ENCODE measurements at regions not wholly inside any gene's neighbourhood (a gene's known extent, or its start where the extent isn't known, plus 50 kb on each side); places are given as distances from the start of the nearest gene placed in this dataset.

DNA sequence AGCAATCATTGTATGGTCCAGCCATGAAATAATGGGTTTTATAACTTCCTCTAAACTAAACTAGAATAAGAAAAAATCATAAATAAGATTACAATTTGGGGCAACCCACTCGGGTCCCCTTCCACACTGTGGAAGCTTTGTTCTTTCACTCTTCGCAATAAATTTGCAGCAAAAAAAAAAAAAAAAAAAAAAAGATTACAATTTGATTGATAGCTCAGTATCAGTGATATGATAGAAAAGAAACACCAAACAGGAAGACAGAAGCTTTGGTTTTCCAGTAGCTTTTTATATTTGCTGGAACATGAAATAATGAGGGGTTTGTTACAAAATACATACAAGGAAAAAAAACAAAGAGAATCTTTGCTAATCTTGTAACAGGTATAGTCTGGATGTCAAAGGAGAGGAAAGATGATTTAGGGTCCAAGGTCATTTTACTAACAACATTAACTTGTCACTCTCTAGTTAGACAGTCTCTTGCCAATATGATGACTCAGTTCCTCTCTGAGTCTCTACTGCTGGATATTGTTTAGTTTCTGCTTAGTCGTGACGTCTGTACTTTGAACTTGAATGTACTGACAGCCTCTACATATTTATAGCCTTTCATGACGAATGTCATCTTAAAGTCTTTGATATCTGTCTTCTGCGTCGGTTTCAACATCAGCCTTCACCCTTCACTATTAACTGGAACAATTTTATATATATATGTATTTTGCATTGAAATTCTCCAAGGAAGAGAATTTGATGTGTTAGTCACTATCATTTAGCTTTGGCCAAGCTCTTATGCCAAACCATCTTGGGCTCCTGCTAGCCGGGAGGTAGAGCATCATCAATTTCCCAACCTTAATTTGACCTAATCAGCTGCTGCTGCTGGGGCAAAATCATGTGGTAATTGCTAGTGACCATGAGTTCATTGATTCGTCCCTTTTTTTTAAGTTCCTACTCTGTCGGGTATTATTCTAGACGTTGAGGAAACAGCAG, 213.1 kb upstream of the STXBP5 start:
- TF ChIP-seq NFRKB (IDR thresholded peaks at IDR 0.05) (no peak), FOXM1 (IDR thresholded peaks at IDR 0.05; ENCODE audit: borderline replicate concordance) (no peak), SP1 (IDR thresholded peaks at IDR 0.05) (no peak), SUZ12 (IDR thresholded peaks at IDR 0.05) (no peak), HDGF (IDR thresholded peaks at IDR 0.05; ENCODE audit: borderline replicate concordance) (no peak), FOXK2 (IDR thresholded peaks at IDR 0.05) (no peak), BHLHE40 (IDR thresholded peaks at IDR 0.05; ENCODE audit: borderline replicate concordance) (no peak), FOXA1 (IDR thresholded peaks at IDR 0.05) (no peak), ZNF384 (IDR thresholded peaks at IDR 0.05) (no peak)

Data from HEK293T (cell line).